ENCODE measurements at regions not wholly inside any gene's neighbourhood (a gene's known extent, or its start where the extent isn't known, plus 50 kb on each side); places are given as distances from the start of the nearest gene placed in this dataset.
"Not testable (repeated sequence)": the region's sequence is repeated elsewhere in the genome, so short reads cannot be mapped to it uniquely, and the experiment has no call there.

GRCh38 chr15:79769933-79770759, 126.7 kb downstream of the MTHFS start:
- DNase-seq = no peak

GRCh38 chr15:79773128-79773527, 123.7 kb downstream of the MTHFS start:
- no peak for DNase-seq

- DNase-seq = no peak
Observed at GRCh38 chr15:79775821-79776220, 121.0 kb downstream of the MTHFS start.

- no peak for DNase-seq
Observed at GRCh38 chr15:79777916-79778315, 118.9 kb downstream of the MTHFS start.

GRCh38 chr15:79778378-79778990, 118.3 kb downstream of the MTHFS start:
- DNase-seq = no peak

- DNase-seq = no peak
Observed at GRCh38 chr15:79779746-79780145, 117.1 kb downstream of the MTHFS start.

GRCh38 chr15:79782307-79782706, 114.5 kb downstream of the MTHFS start:
- not testable (repeated sequence) for DNase-seq

All from NCI-H1105 (cell line).